ENCODE measurements at regions not wholly inside any gene's neighbourhood (a gene's known extent, or its start where the extent isn't known, plus 50 kb on each side); places are given as distances from the start of the nearest gene placed in this dataset.
"Not testable (repeated sequence)": the region's sequence is repeated elsewhere in the genome, so short reads cannot be mapped to it uniquely, and the experiment has no call there.

- no peaks in the 10 kb centered on the region for H3K4me1 ChIP-seq
- H3K27ac ChIP-seq: no peak overlapping the region
- no peak overlapping the region for H3K4me3 ChIP-seq
- DNase-seq (no peak), ATAC-seq (no peak)
- WGBS, 3 donors: 42 to 62% (median 47%) methylated on average over 2 of the region's 2 CpGs
- H3K36me3 ChIP-seq (ENCODE audit: insufficient read depth in 1 of 2, low read depth in 1 of 2): no peaks in the 10 kb centered on the region
- no peak for TF ChIP-seq CTCF (IDR thresholded peaks at IDR 0.05)
- no peaks in the 10 kb centered on the region for H3K27me3 ChIP-seq (ENCODE audit: insufficient read depth in 3 of 3, low read length in 2 of 3)
- no peaks in the 10 kb centered on the region for H3K9me3 ChIP-seq
- intact Hi-C loops (cut with DNase I): no loop called here
Observed at GRCh38 chr18:27520401-27520800, 335.3 kb upstream of the CHST9 start.

GRCh38 chr18:27510036-27510633, 325.0 kb upstream of the CHST9 start:
- 84 to 95% (median 85%) methylated on average over 20 to 21 of the region's 21 CpGs for WGBS, 3 donors
- intact Hi-C loops (cut with DNase I); ATAC-seq: not testable (repeated sequence)

GRCh38 chr18:27501671-27502070, 316.6 kb upstream of the CHST9 start:
- Histone ChIP-seq H3K9me3 (no peaks in the 10 kb centered on the region), H3K4me3 (no peak overlapping the region), H3K27me3 (ENCODE audit: insufficient read depth in 3 of 3, low read length in 2 of 3) (no peaks in the 10 kb centered on the region), H3K27ac (no peak overlapping the region), H3K36me3 (ENCODE audit: insufficient read depth in 1 of 2, low read depth in 1 of 2) (no peaks in the 10 kb centered on the region), H3K4me1 (no peaks in the 10 kb centered on the region)
- no peak for ATAC-seq
- no peak for DNase-seq
- WGBS, 3 donors: 81 to 84% (median 82%) methylated on average over 4 of the region's 4 CpGs
- no peak for TF ChIP-seq CTCF (IDR thresholded peaks at IDR 0.05)
- intact Hi-C loops (cut with DNase I): no loop called here

More at GRCh38 chr18:27510036-27510633, 325.0 kb upstream of the CHST9 start:
- DNase-seq; H3K4me3 ChIP-seq; H3K36me3 ChIP-seq (ENCODE audit: insufficient read depth in 1 of 2, low read depth in 1 of 2); H3K27me3 ChIP-seq (ENCODE audit: insufficient read depth in 3 of 3, low read length in 2 of 3); H3K4me1 ChIP-seq; H3K27ac ChIP-seq; H3K9me3 ChIP-seq: not testable (repeated sequence)

GRCh38 chr18:27500531-27500930, 315.4 kb upstream of the CHST9 start:
- Histone ChIP-seq H3K4me3 (no peak overlapping the region), H3K27me3 (ENCODE audit: insufficient read depth in 3 of 3, low read length in 2 of 3) (no peaks in the 10 kb centered on the region), H3K4me1 (no peaks in the 10 kb centered on the region), H3K27ac (no peak overlapping the region), H3K36me3 (ENCODE audit: insufficient read depth in 1 of 2, low read depth in 1 of 2) (no peaks in the 10 kb centered on the region), H3K9me3 (no peaks in the 10 kb centered on the region)
- intact Hi-C loops (cut with DNase I): no loop called here
- no peak for TF ChIP-seq CTCF (IDR thresholded peaks at IDR 0.05)
- DNase-seq (no peak), ATAC-seq (no peak)
- 73 to 85% (median 77%) methylated on average over 5 of the region's 5 CpGs for WGBS, 3 donors

- no peak for TF ChIP-seq CTCF (IDR thresholded peaks at IDR 0.05)
- Histone ChIP-seq H3K27ac (no peak overlapping the region), H3K36me3 (ENCODE audit: insufficient read depth in 1 of 2, low read depth in 1 of 2) (no peaks in the 10 kb centered on the region), H3K4me1 (no peaks in the 10 kb centered on the region), H3K4me3 (no peak overlapping the region), H3K27me3 (ENCODE audit: insufficient read depth in 3 of 3, low read length in 2 of 3) (no peaks in the 10 kb centered on the region), H3K9me3 (no peaks in the 10 kb centered on the region)
- no peak for DNase-seq
- intact Hi-C loops (cut with DNase I): no loop called here
- no peak for ATAC-seq
- 46 to 65% (median 55%) methylated on average over 4 of the region's 4 CpGs for WGBS, 3 donors
Observed at GRCh38 chr18:27497246-27497645, 312.1 kb upstream of the CHST9 start.

Data from psoas muscle (tissue), 7 donors.